HepG2 (cell line): ENCODE measurements at regions not wholly inside any gene's neighbourhood (a gene's known extent, or its start where the extent isn't known, plus 50 kb on each side); places are given as distances from the start of the nearest gene placed in this dataset.

Experiments used
- ATAC-seq: fragments of 200-7000 bp; cut with Tn5 transposase; 3 replicates; pipeline ENCODE4 v1.9.1; 2020; ENCODE audit warnings: mild to moderate bottlenecking, moderate library complexity
- BruUV-seq: library from RNA; stranded (reverse); fragments of 400-500 nt; replicated peaks from 2 replicates; lab custom pipeline; 2021; lab: Mats Ljungman, UMichigan
- CTCF ChIA-PET: fragments of 300-600 bp; formaldehyde crosslinking; extraction: SDS; loops from one replicate; lab custom pipeline; 2021; ENCODE audit warnings: low total read pairs, inconsistent platforms, low intra/inter-chr PET ratio; lab: Yijun Ruan, JAX
- POLR2A ChIA-PET: fragments of 350-600 bp; sonication (Branson Sonifier 250); formaldehyde crosslinking; loops from one replicate; lab custom pipeline; 2020; ENCODE audit warnings: antibody characterized with exemption, inconsistent platforms; lab: Yijun Ruan, JAX
- DNase-seq: peaks from one replicate; pipeline ENCODE4 v3.0.0-alpha.2; 2015; ENCODE audit warnings: low spot score
- FAIRE-seq: peaks from 3 replicates; lab custom pipeline; 2011; peaks lifted over from hg19 to GRCh38; lab: Jason Lieb, UNC
- H2AFZ ChIP-seq: one replicate; pipeline ENCODE4 v1.6.1; 2011; ENCODE audit warnings: low read length, inconsistent platforms
- H3K27ac ChIP-seq: fragments of 300-600 bp; 3 replicates; pipeline ENCODE4 v1.8.0; 2011; ENCODE audit warnings: mixed run types, mild to moderate bottlenecking, mixed read lengths, low read length, inconsistent platforms; ENCODE audit not compliant: insufficient read depth; ENCODE audit errors: extremely low read length
- H3K27me3 ChIP-seq, 2 experiments: fragments of 200-600 bp in 1 of 2; 2 replicates in 1 of 2; 3 replicates in 1 of 2; pipeline versions ENCODE4 v1.6.0 to v1.8.0; 2011; ENCODE audit warnings: low read length in 2 of 2, mild to moderate bottlenecking in 2 of 2, moderate library complexity in 2 of 2, inconsistent platforms in 1 of 2; ENCODE audit not compliant: insufficient read depth in 2 of 2, control insufficient read depth in 1 of 2
- H3K36me3 ChIP-seq, 2 experiments: fragments of 200-600 bp in 1 of 2; replicated peaks in 1 of 2; 2 replicates in 1 of 2; 3 replicates in 1 of 2; pipeline versions ENCODE4 v1.5.1 to v1.8.0; 2011; ENCODE audit warnings: low read length in 2 of 2, inconsistent platforms in 1 of 2; ENCODE audit not compliant: insufficient read depth in 2 of 2, control insufficient read depth in 1 of 2
- H3K4me1 ChIP-seq: 2 replicates; pipeline ENCODE4 v1.5.1; 2012; ENCODE audit warnings: low read length, inconsistent platforms; ENCODE audit not compliant: insufficient read depth
- H3K4me2 ChIP-seq: 2 replicates; pipeline ENCODE4 v1.6.0; 2011; ENCODE audit warnings: low read depth, low read length, inconsistent platforms
- H3K4me3 ChIP-seq, 3 experiments: fragments of 200-600 bp in 1 of 3; sonication (generic), shearing (Covaris generic) in 1 of 3; replicated peaks in 1 of 3; 2 replicates each; pipeline ENCODE4 v1.5.1; 2011 to 2016; ENCODE audit warnings: low read length in 3 of 3, inconsistent platforms in 2 of 3, low read depth in 2 of 3, mild to moderate bottlenecking in 2 of 3, control low read depth in 1 of 3, mixed read lengths in 1 of 3; ENCODE audit not compliant: insufficient read depth in 1 of 3
- H3K79me2 ChIP-seq: one replicate; pipeline ENCODE4 v1.6.1; 2011; ENCODE audit warnings: low read length, inconsistent platforms; ENCODE audit not compliant: insufficient read depth
- H3K9ac ChIP-seq: 2 replicates; pipeline ENCODE4 v1.6.0; 2011; ENCODE audit warnings: mild to moderate bottlenecking, low read depth, low read length, inconsistent platforms; ENCODE audit not compliant: insufficient read depth
- H3K9me3 ChIP-seq: 2 replicates; pipeline ENCODE4 v1.5.1; 2012; ENCODE audit warnings: mild to moderate bottlenecking, low read length
- H4K20me1 ChIP-seq: 2 replicates; pipeline ENCODE4 v1.6.0; 2011; ENCODE audit warnings: inconsistent platforms, mild to moderate bottlenecking, low read length, moderate library complexity; ENCODE audit not compliant: insufficient read depth
- DNMT1 ChIP-seq: sonication (generic); formaldehyde crosslinking; IDR thresholded peaks from 2 replicates; pipeline ENCODE4 v1.5.1; 2020; ENCODE audit warnings: mild to moderate bottlenecking, missing genetic modification reagents
- GTF3A ChIP-seq: sonication (generic); formaldehyde crosslinking; conservative IDR thresholded peaks from 2 replicates; pipeline ENCODE4 v1.4.0; 2020; ENCODE audit warnings: mild to moderate bottlenecking, missing genetic modification reagents
- HCFC1 ChIP-seq: fragments of 150-350 bp; IDR thresholded peaks from 2 replicates; pipeline ENCODE4 v1.6.1; 2014; ENCODE audit warnings: low read depth, low read length
- HNF4A ChIP-seq: sonication (generic); formaldehyde crosslinking; IDR thresholded peaks from 2 replicates; pipeline ENCODE4 v1.4.0; 2020; ENCODE audit warnings: missing genetic modification reagents
- MAZ ChIP-seq, 2 experiments: sonication (generic) in 1 of 2; formaldehyde crosslinking in 1 of 2; IDR thresholded peaks; 2 replicates each; pipeline versions ENCODE4 v1.5.0 to v1.6.1; 2012 to 2020; ENCODE audit warnings: low read depth in 2 of 2, mild to moderate bottlenecking in 2 of 2, borderline replicate concordance in 1 of 2, improper control_type of control experiment in 1 of 2, low read length in 1 of 2, missing genetic modification reagents in 1 of 2, moderate library complexity in 1 of 2
- MEF2D ChIP-seq: sonication (generic); formaldehyde crosslinking; IDR thresholded peaks from 2 replicates; pipeline ENCODE4 v1.5.1; 2020; ENCODE audit warnings: mild to moderate bottlenecking, missing genetic modification reagents
- NR2F2 ChIP-seq: IDR thresholded peaks from 2 replicates; pipeline ENCODE4 v1.6.1; 2012; ENCODE audit warnings: low read depth, inconsistent platforms, borderline replicate concordance
- SAP130 ChIP-seq: IDR thresholded peaks from 2 replicates; pipeline ENCODE4 v1.6.1; 2016; ENCODE audit warnings: low read depth
- TCF7L2 ChIP-seq: IDR thresholded peaks from 2 replicates; pipeline ENCODE4 v1.6.1; 2011; ENCODE audit warnings: mild to moderate bottlenecking, low read depth, low read length, moderate library complexity
- ZEB1 ChIP-seq: IDR thresholded peaks from 2 replicates; pipeline ENCODE4 v1.6.1; 2012; ENCODE audit warnings: mild to moderate bottlenecking, low read depth, inconsistent platforms; ENCODE audit not compliant: insufficient replicate concordance
- WGBS: methylation state at CpG from one replicate; pipeline ENCODE4 v1.1.6; 2017; ENCODE audit warnings: low lambda C conversion rate; 5-methylcytosine and 5-hydroxymethylcytosine counted together
- in situ Hi-C: cut with HindIII; loops from 2 replicates; pipeline ENCODE4 v1.10.0; 2017; ENCODE audit warnings: low pct_unique_long_range_greater_than_20kb; ENCODE audit not compliant: extremely low pct_ligation_motif_present
- intact Hi-C: fragments of 100-400 bp; cut with micrococcal nuclease; formaldehyde crosslinking; loops from one replicate; pipeline ENCODE4 v1.10.0; 2022; ENCODE audit not compliant: unreplicated experiment
- TF ChIP-seq, protein P1 (sequence below): sonication (generic); formaldehyde crosslinking; IDR thresholded peaks from 2 replicates; pipeline ENCODE4 v1.8.0; 2023; ENCODE audit warnings: mild to moderate bottlenecking, missing genetic modification reagents
- TF ChIP-seq, protein P2 (sequence below): sonication (generic); formaldehyde crosslinking; IDR thresholded peaks from 2 replicates; pipeline ENCODE4 v1.5.0; 2020; ENCODE audit warnings: mild to moderate bottlenecking, missing genetic modification reagents
- TF ChIP-seq, protein P3 (sequence below): sonication (generic); formaldehyde crosslinking; IDR thresholded peaks from 2 replicates; pipeline ENCODE4 v1.5.0; 2020; ENCODE audit warnings: mild to moderate bottlenecking, missing genetic modification reagents
- TF ChIP-seq, protein P4 (sequence below): sonication (generic); formaldehyde crosslinking; IDR thresholded peaks from 2 replicates; pipeline ENCODE4 v1.5.1; 2020; ENCODE audit warnings: missing genetic modification reagents, mild to moderate bottlenecking, borderline replicate concordance
- TF ChIP-seq, protein P5 (sequence below): sonication (generic); formaldehyde crosslinking; IDR thresholded peaks from 2 replicates; pipeline ENCODE4 v1.8.1; 2023; ENCODE audit warnings: missing genetic modification reagents, mild to moderate bottlenecking, borderline replicate concordance
- TF ChIP-seq, protein P6 (sequence below): sonication (generic); formaldehyde crosslinking; IDR thresholded peaks from 2 replicates; pipeline ENCODE4 v1.4.0; 2020; ENCODE audit warnings: missing genetic modification reagents, borderline replicate concordance

DNA sequence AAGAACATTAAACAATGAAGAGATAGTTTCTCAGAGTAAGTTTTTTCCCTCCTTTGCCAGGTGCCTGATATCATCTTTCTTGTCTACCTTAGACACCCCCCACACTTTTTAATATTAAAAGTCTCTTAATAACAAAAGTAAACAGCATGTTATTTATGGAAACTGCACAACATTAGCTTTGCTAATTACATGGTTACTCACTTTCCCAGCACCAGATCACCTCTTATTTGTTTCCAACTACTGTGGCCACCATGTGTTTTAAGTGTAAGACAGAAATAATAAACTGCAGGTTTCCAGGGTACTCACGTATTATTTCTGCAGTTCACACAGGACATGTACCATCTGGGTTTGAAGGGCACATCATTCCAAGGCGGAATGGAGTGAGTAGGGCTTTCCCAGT is 125.0 kb downstream of the TRMT11 start:
- ATAC-seq (no peak), DNase-seq (no peak), FAIRE-seq (no peak)
- no peaks in the 10 kb centered on the region for H3K9me3 ChIP-seq
- peaks cover 2 to 25% of the 10 kb centered on the region in 2 experiments; a peak in 3 of 5 replicates for H3K36me3 ChIP-seq
- H2AFZ ChIP-seq: no peak overlapping the region
- H3K9ac ChIP-seq: no peak overlapping the region
- H3K4me3 ChIP-seq: no peak overlapping the region
- 95% methylated on average over 2 of the region's 2 CpGs for WGBS
- CTCF ChIA-PET: no interaction called here
- H3K4me2 ChIP-seq: no peak overlapping the region
- in situ Hi-C loops: no loop called here
- H4K20me1 ChIP-seq: no peaks in the 10 kb centered on the region
- BruUV-seq: no TSS peak
- POLR2A ChIA-PET: no interaction called here
- intact Hi-C loops: no loop called here
- H3K4me1 ChIP-seq: no peaks in the 10 kb centered on the region
- no peaks in the 10 kb centered on the region for H3K79me2 ChIP-seq
- no peak overlapping the region for H3K27ac ChIP-seq
- no peaks in the 10 kb centered on the region for H3K27me3 ChIP-seq
- TF ChIP-seq, protein P1, sequence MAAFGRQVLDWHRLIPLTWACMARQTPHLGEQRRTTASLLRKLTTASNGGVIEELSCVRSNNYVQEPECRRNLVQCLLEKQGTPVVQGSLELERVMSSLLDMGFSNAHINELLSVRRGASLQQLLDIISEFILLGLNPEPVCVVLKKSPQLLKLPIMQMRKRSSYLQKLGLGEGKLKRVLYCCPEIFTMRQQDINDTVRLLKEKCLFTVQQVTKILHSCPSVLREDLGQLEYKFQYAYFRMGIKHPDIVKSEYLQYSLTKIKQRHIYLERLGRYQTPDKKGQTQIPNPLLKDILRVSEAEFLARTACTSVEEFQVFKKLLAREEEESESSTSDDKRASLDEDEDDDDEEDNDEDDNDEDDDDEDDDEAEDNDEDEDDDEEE (CRISPR knock-in tag): no peak
- TF ChIP-seq, protein P2, sequence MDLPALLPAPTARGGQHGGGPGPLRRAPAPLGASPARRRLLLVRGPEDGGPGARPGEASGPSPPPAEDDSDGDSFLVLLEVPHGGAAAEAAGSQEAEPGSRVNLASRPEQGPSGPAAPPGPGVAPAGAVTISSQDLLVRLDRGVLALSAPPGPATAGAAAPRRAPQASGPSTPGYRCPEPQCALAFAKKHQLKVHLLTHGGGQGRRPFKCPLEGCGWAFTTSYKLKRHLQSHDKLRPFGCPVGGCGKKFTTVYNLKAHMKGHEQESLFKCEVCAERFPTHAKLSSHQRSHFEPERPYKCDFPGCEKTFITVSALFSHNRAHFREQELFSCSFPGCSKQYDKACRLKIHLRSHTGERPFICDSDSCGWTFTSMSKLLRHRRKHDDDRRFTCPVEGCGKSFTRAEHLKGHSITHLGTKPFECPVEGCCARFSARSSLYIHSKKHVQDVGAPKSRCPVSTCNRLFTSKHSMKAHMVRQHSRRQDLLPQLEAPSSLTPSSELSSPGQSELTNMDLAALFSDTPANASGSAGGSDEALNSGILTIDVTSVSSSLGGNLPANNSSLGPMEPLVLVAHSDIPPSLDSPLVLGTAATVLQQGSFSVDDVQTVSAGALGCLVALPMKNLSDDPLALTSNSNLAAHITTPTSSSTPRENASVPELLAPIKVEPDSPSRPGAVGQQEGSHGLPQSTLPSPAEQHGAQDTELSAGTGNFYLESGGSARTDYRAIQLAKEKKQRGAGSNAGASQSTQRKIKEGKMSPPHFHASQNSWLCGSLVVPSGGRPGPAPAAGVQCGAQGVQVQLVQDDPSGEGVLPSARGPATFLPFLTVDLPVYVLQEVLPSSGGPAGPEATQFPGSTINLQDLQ (CRISPR knock-in tag): no peak
- TF ChIP-seq ZEB1 (no peak), MAZ (IDR thresholded peaks at IDR 0.05; ENCODE audit: borderline replicate concordance, low read depth, low read length) (no peak), MAZ (CRISPR knock-in tag; IDR thresholded peaks at IDR 0.05; ENCODE audit: low read depth) (no peak), GTF3A (CRISPR knock-in tag) (no peak), HCFC1 (no peak), DNMT1 (no peak), HNF4A (CRISPR knock-in tag) (no peak), MEF2D (CRISPR knock-in tag) (no peak), TCF7L2 (no peak), NR2F2 (no peak), SAP130 (CRISPR knock-in tag) (no peak)
- TF ChIP-seq, protein P3, sequence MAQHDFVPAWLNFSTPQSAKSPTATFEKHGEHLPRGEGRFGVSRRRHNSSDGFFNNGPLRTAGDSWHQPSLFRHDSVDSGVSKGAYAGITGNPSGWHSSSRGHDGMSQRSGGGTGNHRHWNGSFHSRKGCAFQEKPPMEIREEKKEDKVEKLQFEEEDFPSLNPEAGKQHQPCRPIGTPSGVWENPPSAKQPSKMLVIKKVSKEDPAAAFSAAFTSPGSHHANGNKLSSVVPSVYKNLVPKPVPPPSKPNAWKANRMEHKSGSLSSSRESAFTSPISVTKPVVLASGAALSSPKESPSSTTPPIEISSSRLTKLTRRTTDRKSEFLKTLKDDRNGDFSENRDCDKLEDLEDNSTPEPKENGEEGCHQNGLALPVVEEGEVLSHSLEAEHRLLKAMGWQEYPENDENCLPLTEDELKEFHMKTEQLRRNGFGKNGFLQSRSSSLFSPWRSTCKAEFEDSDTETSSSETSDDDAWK (CRISPR knock-in tag): no peak
- TF ChIP-seq, protein P4, sequence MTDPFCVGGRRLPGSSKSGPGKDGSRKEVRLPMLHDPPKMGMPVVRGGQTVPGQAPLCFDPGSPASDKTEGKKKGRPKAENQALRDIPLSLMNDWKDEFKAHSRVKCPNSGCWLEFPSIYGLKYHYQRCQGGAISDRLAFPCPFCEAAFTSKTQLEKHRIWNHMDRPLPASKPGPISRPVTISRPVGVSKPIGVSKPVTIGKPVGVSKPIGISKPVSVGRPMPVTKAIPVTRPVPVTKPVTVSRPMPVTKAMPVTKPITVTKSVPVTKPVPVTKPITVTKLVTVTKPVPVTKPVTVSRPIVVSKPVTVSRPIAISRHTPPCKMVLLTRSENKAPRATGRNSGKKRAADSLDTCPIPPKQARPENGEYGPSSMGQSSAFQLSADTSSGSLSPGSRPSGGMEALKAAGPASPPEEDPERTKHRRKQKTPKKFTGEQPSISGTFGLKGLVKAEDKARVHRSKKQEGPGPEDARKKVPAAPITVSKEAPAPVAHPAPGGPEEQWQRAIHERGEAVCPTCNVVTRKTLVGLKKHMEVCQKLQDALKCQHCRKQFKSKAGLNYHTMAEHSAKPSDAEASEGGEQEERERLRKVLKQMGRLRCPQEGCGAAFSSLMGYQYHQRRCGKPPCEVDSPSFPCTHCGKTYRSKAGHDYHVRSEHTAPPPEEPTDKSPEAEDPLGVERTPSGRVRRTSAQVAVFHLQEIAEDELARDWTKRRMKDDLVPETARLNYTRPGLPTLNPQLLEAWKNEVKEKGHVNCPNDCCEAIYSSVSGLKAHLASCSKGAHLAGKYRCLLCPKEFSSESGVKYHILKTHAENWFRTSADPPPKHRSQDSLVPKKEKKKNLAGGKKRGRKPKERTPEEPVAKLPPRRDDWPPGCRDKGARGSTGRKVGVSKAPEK (CRISPR knock-in tag): no peak
- TF ChIP-seq, protein P5, sequence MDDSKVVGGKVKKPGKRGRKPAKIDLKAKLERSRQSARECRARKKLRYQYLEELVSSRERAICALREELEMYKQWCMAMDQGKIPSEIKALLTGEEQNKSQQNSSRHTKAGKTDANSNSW: no peak
- TF ChIP-seq, protein P6, sequence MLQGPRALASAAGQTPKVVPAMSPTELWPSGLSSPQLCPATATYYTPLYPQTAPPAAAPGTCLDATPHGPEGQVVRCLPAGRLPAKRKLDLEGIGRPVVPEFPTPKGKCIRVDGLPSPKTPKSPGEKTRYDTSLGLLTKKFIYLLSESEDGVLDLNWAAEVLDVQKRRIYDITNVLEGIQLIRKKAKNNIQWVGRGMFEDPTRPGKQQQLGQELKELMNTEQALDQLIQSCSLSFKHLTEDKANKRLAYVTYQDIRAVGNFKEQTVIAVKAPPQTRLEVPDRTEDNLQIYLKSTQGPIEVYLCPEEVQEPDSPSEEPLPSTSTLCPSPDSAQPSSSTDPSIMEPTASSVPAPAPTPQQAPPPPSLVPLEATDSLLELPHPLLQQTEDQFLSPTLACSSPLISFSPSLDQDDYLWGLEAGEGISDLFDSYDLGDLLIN (CRISPR knock-in tag): no peak
